Progenitor cell of endocrine pancreas (in vitro differentiated cells): ENCODE measurements at regions not wholly inside any gene's neighbourhood (a gene's known extent, or its start where the extent isn't known, plus 50 kb on each side); places are given as distances from the start of the nearest gene placed in this dataset.

Experiments used
- DNase-seq: peaks from one replicate; pipeline ENCODE4 v3.0.0; 2021; ENCODE audit warnings: low spot score; ENCODE audit not compliant: unreplicated experiment
- H3K27ac Mint-ChIP-seq: 2 replicates; pipeline ENCODE4 v1.8.0; 2021; ENCODE audit warnings: mild to moderate bottlenecking, moderate library complexity, mixed read lengths
- H3K27me3 Mint-ChIP-seq: 2 replicates; pipeline ENCODE4 v1.8.0; 2021; ENCODE audit warnings: mixed read lengths
- H3K36me3 Mint-ChIP-seq: 2 replicates; pipeline ENCODE4 v1.8.0; 2022; ENCODE audit warnings: mixed read lengths; ENCODE audit not compliant: insufficient read depth
- H3K4me1 Mint-ChIP-seq: 2 replicates; pipeline ENCODE4 v1.8.0; 2021; ENCODE audit warnings: low read depth, mixed read lengths
- H3K4me3 Mint-ChIP-seq: 2 replicates; pipeline ENCODE4 v1.8.0; 2021; ENCODE audit warnings: low read depth, mild to moderate bottlenecking, moderate library complexity, mixed read lengths
- H3K9me3 Mint-ChIP-seq: 2 replicates; pipeline ENCODE4 v1.8.0; 2021; ENCODE audit warnings: low read depth, mixed read lengths
- CTCF ChIP-seq: fragments of 200-600 bp; sonication (generic); IDR thresholded peaks from one replicate; pipeline ENCODE4 v1.5.0; 2021; ENCODE audit warnings: antibody characterized with exemption, mild to moderate bottlenecking; ENCODE audit not compliant: unreplicated experiment

DNA sequence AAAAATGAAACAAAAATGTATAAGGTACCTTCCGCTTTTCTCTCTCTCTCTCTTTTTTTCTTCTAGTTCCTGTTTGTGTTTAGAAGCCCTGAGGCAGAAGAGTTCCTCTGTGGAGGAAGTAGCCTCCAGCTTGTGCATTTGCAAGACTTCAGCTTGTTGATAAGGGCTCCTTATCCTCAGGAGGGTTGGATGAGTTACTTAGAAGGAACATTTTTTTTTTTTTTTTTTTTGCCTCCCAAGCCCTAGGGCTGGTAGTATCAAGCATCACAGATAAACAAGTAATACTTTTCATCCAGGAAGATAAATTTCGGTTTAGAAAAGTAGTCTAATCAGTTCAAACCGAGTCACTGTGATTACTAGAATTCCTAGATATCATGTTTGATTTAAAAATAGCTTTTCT is 91.0 kb upstream of the CBLB start:
- DNase-seq = no peak
- Mint-ChIP-seq H3K27me3 (no peaks in the 10 kb centered on the region), H3K4me3 (no peak overlapping the region), H3K4me1 (no peaks in the 10 kb centered on the region), H3K36me3 (no peaks in the 10 kb centered on the region), H3K27ac (no peak overlapping the region), H3K9me3 (peaks cover 9% of the 10 kb centered on the region)
- no peak for TF ChIP-seq CTCF

GRCh38 chr3:105960381-105960780 is 91.6 kb upstream of the CBLB start:
- Mint-ChIP-seq H3K36me3 (no peaks in the 10 kb centered on the region), H3K27me3 (no peaks in the 10 kb centered on the region), H3K4me3 (no peak overlapping the region), H3K9me3 (peaks cover 9% of the 10 kb centered on the region), H3K4me1 (no peaks in the 10 kb centered on the region), H3K27ac (no peak overlapping the region)
- no peak for DNase-seq
- TF ChIP-seq CTCF = no peak

DNA sequence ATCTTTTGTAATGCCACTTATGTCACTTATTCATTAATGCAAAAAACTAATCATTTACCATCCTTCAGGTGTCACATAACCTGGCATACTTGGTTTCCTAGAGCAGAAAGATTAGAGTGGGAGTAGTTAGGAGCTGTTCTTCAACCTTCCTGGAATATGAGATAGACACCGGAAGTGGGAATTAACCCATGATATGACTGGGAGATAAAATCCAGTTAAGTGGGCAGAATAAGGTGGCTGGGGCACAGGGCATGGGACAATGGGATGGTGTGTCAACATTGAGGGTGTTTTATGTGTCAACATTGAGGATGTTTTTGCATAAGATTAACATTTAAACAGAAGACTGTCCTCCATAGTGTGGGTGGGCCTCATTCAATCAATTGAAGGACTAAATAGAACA is 94.3 kb upstream of the CBLB start:
- no peak overlapping the region for H3K4me3 Mint-ChIP-seq
- H3K4me1 Mint-ChIP-seq = no peaks in the 10 kb centered on the region
- no peak overlapping the region for H3K27ac Mint-ChIP-seq
- no peak for DNase-seq
- no peaks in the 10 kb centered on the region for H3K27me3 Mint-ChIP-seq
- TF ChIP-seq CTCF = no peak
- H3K9me3 Mint-ChIP-seq = peaks cover 9% of the 10 kb centered on the region
- H3K36me3 Mint-ChIP-seq = no peaks in the 10 kb centered on the region

GRCh38 chr3:105965384-105965783 is 96.6 kb upstream of the CBLB start:
- H3K4me1 Mint-ChIP-seq = no peaks in the 10 kb centered on the region
- H3K9me3 Mint-ChIP-seq = peaks cover 9% of the 10 kb centered on the region
- DNase-seq = no peak
- TF ChIP-seq CTCF = no peak
- no peaks in the 10 kb centered on the region for H3K36me3 Mint-ChIP-seq
- no peak overlapping the region for H3K27ac Mint-ChIP-seq
- H3K27me3 Mint-ChIP-seq = no peaks in the 10 kb centered on the region
- H3K4me3 Mint-ChIP-seq = no peak overlapping the region

DNA sequence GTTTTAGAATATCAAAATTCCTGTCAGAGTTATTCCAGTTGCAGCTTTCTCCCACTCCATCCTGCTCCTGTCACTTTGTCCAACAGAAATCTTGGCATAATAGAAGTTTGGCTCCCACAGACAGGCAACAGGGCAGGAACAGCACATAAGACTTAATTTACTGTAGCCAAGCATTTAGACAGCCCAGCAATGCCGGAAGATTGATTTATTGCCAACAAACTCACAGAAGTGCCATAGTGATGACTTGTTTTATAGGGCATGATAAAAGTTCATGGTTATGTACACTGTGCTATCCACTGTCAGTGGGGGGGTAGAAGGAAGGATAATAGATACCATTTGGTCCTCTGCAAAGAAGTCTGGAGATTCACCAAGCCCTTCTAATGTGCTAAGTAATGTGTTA is 98.3 kb upstream of the CBLB start:
- H3K4me1 Mint-ChIP-seq = no peaks in the 10 kb centered on the region
- no peak for DNase-seq
- peaks cover 15% of the 10 kb centered on the region for H3K9me3 Mint-ChIP-seq
- H3K4me3 Mint-ChIP-seq = no peak overlapping the region
- peaks cover 1% of the 10 kb centered on the region for H3K36me3 Mint-ChIP-seq
- no peaks in the 10 kb centered on the region for H3K27me3 Mint-ChIP-seq
- TF ChIP-seq CTCF = no peak
- no peak overlapping the region for H3K27ac Mint-ChIP-seq
